Peyer's patch (tissue), 4 donors: ENCODE measurements at regions not wholly inside any gene's neighbourhood (a gene's known extent, or its start where the extent isn't known, plus 50 kb on each side); places are given as distances from the start of the nearest gene placed in this dataset.
A peak's percentile ranks its signal among the peaks of the same experiment; 100 is the strongest.

ENCODE experiments used
- POLR2A ChIP-seq, 2 donors: fragments of 450-650 bp; IDR thresholded peaks; one replicate each; pipeline ENCODE4 v1.5.1; 2017; ENCODE audit warnings: antibody characterized with exemption in 2 of 2, mild to moderate bottlenecking in 2 of 2, moderate library complexity in 2 of 2
- TF ChIP-seq, protein P1 (sequence below), 6 experiments: fragments of 450-650 bp in 4 of 6; fragments of 200-600 bp in 2 of 6; sonication (generic) in 1 of 6; IDR thresholded peaks; one replicate each; pipeline ENCODE4 v1.5.1; 2017 to 2019; ENCODE audit warnings: antibody characterized with exemption in 6 of 6, mild to moderate bottlenecking in 3 of 6, moderate library complexity in 1 of 6

DNA sequence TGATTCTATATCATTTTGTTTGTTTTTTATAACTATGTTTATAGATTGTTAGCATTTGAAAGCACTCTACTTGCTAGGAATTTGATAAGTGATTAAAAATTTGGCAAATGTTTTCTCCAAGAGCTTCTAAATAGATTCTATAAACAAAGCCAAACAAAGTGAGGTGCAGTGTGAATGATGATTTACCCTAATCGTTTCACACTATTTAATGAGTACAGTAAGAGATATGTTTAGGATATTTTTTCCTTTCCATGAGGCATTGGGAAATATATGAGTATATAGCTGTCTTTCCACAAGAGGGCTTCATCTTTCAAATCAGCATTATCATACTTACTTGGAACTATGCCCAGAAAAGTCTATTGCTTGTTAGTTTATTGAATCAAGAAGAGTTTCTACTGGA, 277.0 kb upstream of the BRINP3 start:
- TF ChIP-seq, protein P1, sequence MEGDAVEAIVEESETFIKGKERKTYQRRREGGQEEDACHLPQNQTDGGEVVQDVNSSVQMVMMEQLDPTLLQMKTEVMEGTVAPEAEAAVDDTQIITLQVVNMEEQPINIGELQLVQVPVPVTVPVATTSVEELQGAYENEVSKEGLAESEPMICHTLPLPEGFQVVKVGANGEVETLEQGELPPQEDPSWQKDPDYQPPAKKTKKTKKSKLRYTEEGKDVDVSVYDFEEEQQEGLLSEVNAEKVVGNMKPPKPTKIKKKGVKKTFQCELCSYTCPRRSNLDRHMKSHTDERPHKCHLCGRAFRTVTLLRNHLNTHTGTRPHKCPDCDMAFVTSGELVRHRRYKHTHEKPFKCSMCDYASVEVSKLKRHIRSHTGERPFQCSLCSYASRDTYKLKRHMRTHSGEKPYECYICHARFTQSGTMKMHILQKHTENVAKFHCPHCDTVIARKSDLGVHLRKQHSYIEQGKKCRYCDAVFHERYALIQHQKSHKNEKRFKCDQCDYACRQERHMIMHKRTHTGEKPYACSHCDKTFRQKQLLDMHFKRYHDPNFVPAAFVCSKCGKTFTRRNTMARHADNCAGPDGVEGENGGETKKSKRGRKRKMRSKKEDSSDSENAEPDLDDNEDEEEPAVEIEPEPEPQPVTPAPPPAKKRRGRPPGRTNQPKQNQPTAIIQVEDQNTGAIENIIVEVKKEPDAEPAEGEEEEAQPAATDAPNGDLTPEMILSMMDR (IDR thresholded peaks at IDR 0.05): peak in 2 of 6 experiments; percentile 11 to 25
- TF ChIP-seq POLR2A (IDR thresholded peaks at IDR 0.05): no peak
